HepG2 (cell line): ENCODE measurements at regions not wholly inside any gene's neighbourhood (a gene's known extent, or its start where the extent isn't known, plus 50 kb on each side); places are given as distances from the start of the nearest gene placed in this dataset.

Source experiments
- CENPT ChIP-seq: sonication (generic); formaldehyde crosslinking; IDR thresholded peaks from 2 replicates; pipeline ENCODE4 v1.8.0; 2022; ENCODE audit warnings: low read depth, mild to moderate bottlenecking, moderate library complexity, missing genetic modification reagents
- CREB1 ChIP-seq, 2 experiments: fragments of 450-650 bp in 1 of 2; IDR thresholded peaks; 2 replicates each; pipeline ENCODE4 v1.6.1; 2016 to 2017; ENCODE audit warnings: control low read depth in 1 of 2, mild to moderate bottlenecking in 1 of 2, missing compliant biosample characterization in 1 of 2, missing genetic modification characterization in 1 of 2
- CTCF ChIP-seq: sonication (generic); formaldehyde crosslinking; IDR thresholded peaks from 2 replicates; pipeline ENCODE4 v1.5.0; 2020; ENCODE audit warnings: mild to moderate bottlenecking, missing genetic modification reagents, moderate library complexity
- HIC2 ChIP-seq: sonication (generic); formaldehyde crosslinking; IDR thresholded peaks from 2 replicates; pipeline ENCODE4 v1.9.0; 2022; ENCODE audit warnings: low read depth, missing genetic modification reagents
- HNF4A ChIP-seq: sonication (generic); formaldehyde crosslinking; IDR thresholded peaks from 2 replicates; pipeline ENCODE4 v1.4.0; 2020; ENCODE audit warnings: missing genetic modification reagents
- HNRNPL ChIP-seq: fragments of 200-400 bp; formaldehyde crosslinking; IDR thresholded peaks from 2 replicates; pipeline ENCODE4 v1.6.1; 2017; ENCODE audit warnings: mild to moderate bottlenecking, low read depth, low read length
- KDM2A ChIP-seq: sonication (generic); formaldehyde crosslinking; IDR thresholded peaks from 2 replicates; pipeline ENCODE4 v1.4.0; 2020; ENCODE audit warnings: low read depth, missing genetic modification reagents, borderline replicate concordance
- MAFF ChIP-seq: IDR thresholded peaks from 2 replicates; pipeline ENCODE4 v1.6.1; 2011; ENCODE audit warnings: low read depth, low read length, improper control_type of control experiment
- MLLT10 ChIP-seq: sonication (generic); formaldehyde crosslinking; IDR thresholded peaks from 2 replicates; pipeline ENCODE4 v1.4.0; 2020; ENCODE audit warnings: missing genetic modification reagents
- MLXIP ChIP-seq: sonication (generic); formaldehyde crosslinking; IDR thresholded peaks from 2 replicates; pipeline ENCODE4 v1.9.0; 2021; ENCODE audit warnings: missing genetic modification reagents, borderline replicate concordance
- POGZ ChIP-seq: sonication (generic); formaldehyde crosslinking; IDR thresholded peaks from 2 replicates; pipeline ENCODE4 v1.4.0; 2020; ENCODE audit warnings: mild to moderate bottlenecking, missing genetic modification reagents
- RXRA ChIP-seq: sonication (generic); formaldehyde crosslinking; IDR thresholded peaks from 2 replicates; pipeline ENCODE4 v1.5.1; 2020; ENCODE audit warnings: missing genetic modification reagents
- SOX13 ChIP-seq, 3 experiments: fragments of 450-650 bp in 1 of 3; sonication (generic) in 1 of 3; formaldehyde crosslinking in 1 of 3; IDR thresholded peaks in 2 of 3; conservative IDR thresholded peaks in 1 of 3; 2 replicates each; pipeline versions ENCODE4 v1.5.0 to v1.6.1; 2016 to 2020; ENCODE audit warnings: antibody characterized with exemption in 1 of 3, mild to moderate bottlenecking in 1 of 3, missing compliant biosample characterization in 1 of 3, missing genetic modification reagents in 1 of 3, moderate library complexity in 1 of 3
- SRSF1 ChIP-seq: fragments of 200-400 bp; formaldehyde crosslinking; optimal IDR thresholded peaks from 2 replicates; pipeline ENCODE3; 2017; ENCODE audit warnings: mild to moderate bottlenecking, low read depth, low read length, moderate library complexity
- ZFP91 ChIP-seq: sonication (generic); formaldehyde crosslinking; IDR thresholded peaks from 2 replicates; pipeline ENCODE4 v1.9.0; 2022; ENCODE audit warnings: missing genetic modification reagents, mild to moderate bottlenecking, borderline replicate concordance
- ZFX ChIP-seq: sonication (generic); formaldehyde crosslinking; IDR thresholded peaks from 2 replicates; pipeline ENCODE4 v1.4.0; 2020; ENCODE audit warnings: mild to moderate bottlenecking, low read depth, missing genetic modification reagents, moderate library complexity
- ZMYM4 ChIP-seq: sonication (generic); formaldehyde crosslinking; IDR thresholded peaks from 2 replicates; pipeline ENCODE4 v1.8.1; 2023; ENCODE audit warnings: mild to moderate bottlenecking, missing genetic modification reagents
- ZNF292 ChIP-seq: sonication (generic); formaldehyde crosslinking; IDR thresholded peaks from 2 replicates; pipeline ENCODE4 v1.8.1; 2022; ENCODE audit warnings: mild to moderate bottlenecking, low read depth, missing genetic modification reagents, borderline replicate concordance
- ZNF382 ChIP-seq: sonication (generic); formaldehyde crosslinking; IDR thresholded peaks from 2 replicates; pipeline ENCODE4 v1.5.0; 2020; ENCODE audit warnings: missing genetic modification reagents, mild to moderate bottlenecking, borderline replicate concordance
- ZNF615 ChIP-seq: sonication (generic); formaldehyde crosslinking; IDR thresholded peaks from 2 replicates; pipeline ENCODE4 v1.5.0; 2020; ENCODE audit warnings: mild to moderate bottlenecking, missing genetic modification reagents, borderline replicate concordance

GRCh38 chrX:27380163-27380845, 82.8 kb downstream of the PPP4R3C start (continued):
- TF ChIP-seq CTCF (peak; percentile 44), SRSF1 (no peak), ZNF382 (CRISPR knock-in tag) (no peak), ZFX (CRISPR knock-in tag) (peak; percentile 40; the same call in 1 of the 2 replicates), ZNF292 (CRISPR knock-in tag) (peak; percentile 32; the same call in 1 of the 2 replicates), HNRNPL (peak; percentile 94), CREB1 (IDR thresholded peaks at IDR 0.05) (no peak), CREB1 (CRISPR knock-in tag; IDR thresholded peaks at IDR 0.05) (no peak), ZMYM4 (CRISPR knock-in tag) (peak; percentile 74), ZFP91 (CRISPR knock-in tag) (peak; percentile 43; the same call in 1 of the 2 replicates), HNF4A (CRISPR knock-in tag) (peak; percentile 64), MLXIP (CRISPR knock-in tag) (no peak), MLLT10 (CRISPR knock-in tag) (no peak), MAFF (peak; percentile 43; the same call in 1 of the 2 replicates), KDM2A (CRISPR knock-in tag) (peak; percentile 75; the same call in 1 of the 2 replicates), CENPT (CRISPR knock-in tag) (no peak), SOX13 (IDR thresholded peaks at IDR 0.05) (no peak), SOX13 (CRISPR knock-in tag; conservative IDR thresholded peaks at IDR 0.05 in 1 of 2, IDR thresholded peaks at IDR 0.05 in 1 of 2) (0 out of 4 replicates have a peak, but pooled peaks of 1 of the 2 experiments have one; percentile 24), ZNF615 (CRISPR knock-in tag) (no peak), HIC2 (peak; percentile 88; the same call in 1 of the 2 replicates), RXRA (peak; percentile 47), POGZ (CRISPR knock-in tag) (peak; percentile 71)
